Stimulated activated effector memory CD8-positive, alpha-beta T cell treated with anti-CD3 and anti-CD28 coated beads, Interleukin-12 subunit alpha, Interleukin-12 subunit beta, amount 100 ng/mL, for 72 hours (primary cell): ENCODE measurements at regions not wholly inside any gene's neighbourhood (a gene's known extent, or its start where the extent isn't known, plus 50 kb on each side); places are given as distances from the start of the nearest gene placed in this dataset.
"Not testable (repeated sequence)": the region's sequence is repeated elsewhere in the genome, so short reads cannot be mapped to it uniquely, and the experiment has no call there.

Source experiments
- ATAC-seq: fragments of 150-1000 bp; cut with Tn5 transposase; 2 replicates; pipeline ENCODE4 v1.10.0; 2021
- DNase-seq, 2 donors: peaks; one replicate each; pipeline ENCODE4 v3.0.0; 2021 to 2022; ENCODE audit warnings: low spot score in 2 of 2
- H3K27ac Mint-ChIP-seq: one replicate; pipeline ENCODE4 v1.8.0; 2022; ENCODE audit warnings: mild to moderate bottlenecking, mixed read lengths
- H3K36me3 Mint-ChIP-seq: one replicate; pipeline ENCODE4 v1.8.0; 2022; ENCODE audit warnings: mild to moderate bottlenecking, mixed read lengths
- H3K4me1 Mint-ChIP-seq: one replicate; pipeline ENCODE4 v1.8.0; 2022; ENCODE audit warnings: mixed read lengths
- H3K4me3 Mint-ChIP-seq: one replicate; pipeline ENCODE4 v1.8.0; 2022; ENCODE audit warnings: mild to moderate bottlenecking, mixed read lengths
- H3K9me3 Mint-ChIP-seq: one replicate; pipeline ENCODE4 v1.8.0; 2022; ENCODE audit warnings: mixed read lengths

DNA sequence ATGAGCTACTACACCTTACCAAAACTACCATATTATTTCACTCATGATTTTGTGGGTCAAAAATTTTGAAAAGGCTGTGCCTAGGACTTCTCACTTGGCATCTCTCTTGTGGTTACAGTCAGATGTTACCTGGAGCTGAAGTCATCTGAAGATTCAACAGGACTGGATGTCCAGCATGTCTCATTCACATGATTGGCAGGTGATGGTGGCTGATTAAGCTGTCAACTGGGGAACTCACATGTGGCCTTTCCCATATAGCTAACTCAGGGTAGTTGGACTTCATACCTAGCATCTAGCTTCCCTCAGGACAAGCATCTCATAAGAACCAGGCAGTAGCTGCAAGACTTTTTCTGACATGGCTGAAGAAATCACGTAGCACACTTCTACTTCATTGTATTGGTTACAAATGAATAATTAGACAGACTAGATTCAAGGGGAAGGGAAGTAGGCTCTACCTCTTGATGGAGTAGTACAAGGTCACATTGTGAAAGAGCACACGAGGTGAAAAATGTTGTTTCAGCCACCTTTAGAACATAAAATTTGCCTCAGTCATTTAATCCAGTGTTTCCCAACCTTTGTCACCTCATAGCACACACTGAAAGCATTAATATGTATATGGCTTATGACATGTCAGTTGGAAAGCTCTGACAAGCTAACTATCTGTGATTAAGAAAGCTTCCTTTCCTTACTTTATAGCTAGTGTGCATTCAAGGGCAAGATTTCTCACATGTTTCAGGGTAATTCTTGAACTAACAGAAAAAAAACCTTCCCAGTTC lies 68.0 kb upstream of the PTGFRN start:
- no peak for ATAC-seq
- no peak overlapping the region for H3K27ac Mint-ChIP-seq
- no peaks in the 10 kb centered on the region for H3K36me3 Mint-ChIP-seq
- peaks cover 6% of the 10 kb centered on the region for H3K9me3 Mint-ChIP-seq
- no peaks in the 10 kb centered on the region for H3K4me1 Mint-ChIP-seq
- no peak for DNase-seq
- H3K4me3 Mint-ChIP-seq = no peak overlapping the region

DNA sequence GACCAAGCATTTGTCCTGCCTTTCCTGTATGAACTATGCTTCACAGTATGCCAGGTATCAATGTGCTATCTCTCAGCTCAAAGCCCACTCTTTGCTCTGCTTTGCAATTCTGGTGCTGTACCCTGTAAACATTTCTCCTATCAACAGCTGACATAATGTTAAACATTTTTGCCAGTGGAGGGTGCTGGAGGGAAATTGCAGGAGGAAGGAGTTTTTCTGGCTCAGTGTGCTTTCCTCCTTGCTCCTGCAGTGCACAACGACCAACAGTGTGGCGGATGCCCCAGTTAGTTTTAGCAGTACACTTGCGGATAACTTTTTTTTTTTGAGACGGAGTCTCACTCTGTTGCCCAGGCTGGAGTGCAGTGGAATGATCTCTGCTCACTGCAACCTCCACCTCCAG lies 67.1 kb upstream of the PTGFRN start:
- no peak overlapping the region for H3K4me3 Mint-ChIP-seq
- H3K36me3 Mint-ChIP-seq = no peaks in the 10 kb centered on the region
- H3K27ac Mint-ChIP-seq = no peak overlapping the region
- ATAC-seq (no peak), DNase-seq (no peak)
- H3K4me1 Mint-ChIP-seq = peaks cover 2% of the 10 kb centered on the region
- no peaks in the 10 kb centered on the region for H3K9me3 Mint-ChIP-seq

DNA sequence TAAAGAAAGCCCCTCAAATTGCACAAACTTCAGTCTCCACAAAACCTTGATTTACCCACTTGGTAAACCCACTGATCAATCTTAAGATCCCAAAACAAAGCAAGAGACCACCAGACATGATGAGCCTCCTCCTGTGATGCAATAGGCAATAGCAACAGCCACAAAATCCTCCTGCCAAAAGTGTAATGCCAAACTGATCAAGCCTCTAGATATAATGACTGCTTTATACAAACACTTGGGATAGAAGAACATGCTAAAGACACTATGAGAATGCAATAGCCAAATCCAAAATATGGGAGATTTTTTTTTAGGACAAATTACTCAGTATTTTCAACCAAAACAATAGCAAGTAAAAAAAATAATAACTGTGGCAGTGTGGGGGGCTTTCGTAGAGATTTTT lies 64.9 kb upstream of the PTGFRN start:
- Mint-ChIP-seq H3K36me3 (no peaks in the 10 kb centered on the region), H3K9me3 (no peaks in the 10 kb centered on the region), H3K27ac (no peak overlapping the region), H3K4me1 (peaks cover 11% of the 10 kb centered on the region), H3K4me3 (no peak overlapping the region)
- DNase-seq (no peak), ATAC-seq (no peak)

DNA sequence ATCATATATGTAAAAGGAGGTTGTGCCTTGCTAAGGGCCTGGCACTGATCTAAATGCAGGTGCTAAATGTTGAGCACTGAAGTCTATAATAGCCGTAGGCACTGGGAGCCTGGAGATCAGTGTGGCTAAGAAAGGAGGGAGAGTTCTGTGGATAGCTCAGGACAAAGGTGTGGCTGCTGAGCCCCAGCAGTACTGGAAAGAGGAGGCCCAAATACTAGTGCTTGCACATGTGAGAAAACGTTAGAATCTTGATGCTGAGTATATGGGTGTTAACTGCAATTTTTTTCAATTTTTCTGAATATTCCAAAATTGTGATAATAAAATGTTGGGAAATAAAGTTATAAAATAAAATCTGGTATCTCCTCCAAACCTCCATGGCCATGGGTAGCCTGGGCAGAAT lies 62.5 kb upstream of the PTGFRN start:
- ATAC-seq = no peak
- Mint-ChIP-seq H3K27ac (no peak overlapping the region), H3K4me3 (no peak overlapping the region)

DNA sequence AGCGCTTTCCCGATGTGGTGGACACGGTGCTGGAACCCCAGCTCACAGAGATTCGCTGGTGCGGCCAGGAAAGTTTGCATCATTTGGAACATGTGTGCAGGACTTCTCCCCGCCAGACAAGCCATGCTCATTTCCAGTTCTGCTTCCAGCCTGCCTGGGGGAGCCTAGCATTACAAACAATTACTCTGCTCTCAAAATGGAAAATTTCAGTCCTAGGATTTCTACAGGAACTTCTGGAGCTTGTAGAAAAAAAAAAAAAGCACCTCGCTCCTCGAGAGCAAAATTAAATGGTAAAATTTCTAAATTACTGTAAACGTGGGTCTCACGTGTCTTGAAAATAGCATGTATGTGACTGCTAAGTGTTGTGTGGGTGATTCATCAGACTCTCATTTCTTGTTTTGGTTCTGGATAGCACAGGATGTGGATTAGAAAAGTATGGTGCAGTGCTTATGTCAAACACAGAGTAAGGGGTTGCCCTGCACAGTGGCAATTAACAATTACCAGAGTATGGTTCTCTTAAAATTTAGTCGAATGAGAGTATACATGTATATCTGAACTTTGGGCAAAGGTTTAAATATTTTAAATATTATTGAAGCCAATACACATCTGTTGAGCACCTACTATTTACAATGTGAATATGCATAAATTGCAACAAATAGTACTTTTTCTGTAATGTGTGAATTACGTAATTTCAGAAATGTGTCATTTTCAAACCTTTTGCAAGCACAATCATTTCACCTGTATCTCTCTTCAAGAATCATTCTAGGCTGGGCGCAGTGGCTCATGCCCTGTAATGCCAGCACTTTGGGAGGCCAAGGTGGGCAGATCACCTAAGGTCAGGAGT lies 61.8 kb upstream of the PTGFRN start:
- peak; percentile 99 for ATAC-seq
- H3K4me1 Mint-ChIP-seq = peaks cover 11% of the 10 kb centered on the region
- no peak for DNase-seq
- no peaks in the 10 kb centered on the region for H3K9me3 Mint-ChIP-seq
- H3K36me3 Mint-ChIP-seq = no peaks in the 10 kb centered on the region
- no peak overlapping the region for H3K4me3 Mint-ChIP-seq
- H3K27ac Mint-ChIP-seq = no peak overlapping the region

More for the DNA sequence above, 62.5 kb upstream of the PTGFRN start:
- H3K36me3 Mint-ChIP-seq = no peaks in the 10 kb centered on the region
- DNase-seq = no peak
- no peaks in the 10 kb centered on the region for H3K9me3 Mint-ChIP-seq
- H3K4me1 Mint-ChIP-seq = peaks cover 11% of the 10 kb centered on the region

DNA sequence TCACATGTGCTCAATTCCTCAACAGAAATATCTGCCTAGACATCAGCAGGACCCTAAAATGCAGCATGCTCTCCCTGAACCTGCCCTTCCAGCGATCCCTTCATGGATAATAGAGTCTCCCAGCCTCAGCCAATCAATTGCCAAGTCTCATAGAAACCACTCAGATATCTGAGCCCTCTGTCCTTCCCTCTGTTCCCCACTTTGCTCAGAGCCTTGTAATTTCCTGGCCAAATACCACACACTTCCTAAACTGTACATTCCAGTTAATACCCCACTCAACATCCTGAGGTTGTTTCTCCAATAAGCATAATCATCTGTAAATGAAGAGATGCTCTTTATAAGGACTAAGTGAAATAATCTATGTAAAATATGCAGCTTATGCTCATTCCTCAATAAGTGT lies 59.3 kb upstream of the PTGFRN start:
- Mint-ChIP-seq H3K36me3 (no peaks in the 10 kb centered on the region), H3K27ac (no peak overlapping the region), H3K9me3 (no peaks in the 10 kb centered on the region), H3K4me3 (no peak overlapping the region), H3K4me1 (peaks cover 28% of the 10 kb centered on the region)
- ATAC-seq = no peak
- DNase-seq = no peak

DNA sequence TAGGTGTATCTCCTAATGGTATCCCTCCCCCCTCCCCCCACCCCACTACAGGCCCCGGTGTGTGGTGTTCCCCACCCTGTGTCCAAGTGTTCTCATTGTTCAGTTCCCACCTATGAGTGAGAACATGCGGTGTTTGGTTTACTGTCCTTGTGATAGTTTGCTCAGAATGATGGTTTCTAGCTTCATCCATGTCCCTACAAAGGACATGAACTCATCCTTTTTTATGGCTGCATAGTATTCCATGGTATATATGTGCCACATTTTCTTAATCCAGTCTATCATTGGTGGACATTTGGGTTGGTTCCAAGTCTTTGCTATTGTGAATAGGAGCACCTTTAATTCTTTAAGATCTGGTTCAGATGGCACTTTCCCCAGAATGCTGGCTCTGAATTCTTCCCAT lies 58.5 kb upstream of the PTGFRN start:
- not testable (repeated sequence) for DNase-seq, H3K36me3 Mint-ChIP-seq, H3K4me3 Mint-ChIP-seq, ATAC-seq, H3K9me3 Mint-ChIP-seq, H3K27ac Mint-ChIP-seq
- H3K4me1 Mint-ChIP-seq = peaks cover 28% of the 10 kb centered on the region

DNA sequence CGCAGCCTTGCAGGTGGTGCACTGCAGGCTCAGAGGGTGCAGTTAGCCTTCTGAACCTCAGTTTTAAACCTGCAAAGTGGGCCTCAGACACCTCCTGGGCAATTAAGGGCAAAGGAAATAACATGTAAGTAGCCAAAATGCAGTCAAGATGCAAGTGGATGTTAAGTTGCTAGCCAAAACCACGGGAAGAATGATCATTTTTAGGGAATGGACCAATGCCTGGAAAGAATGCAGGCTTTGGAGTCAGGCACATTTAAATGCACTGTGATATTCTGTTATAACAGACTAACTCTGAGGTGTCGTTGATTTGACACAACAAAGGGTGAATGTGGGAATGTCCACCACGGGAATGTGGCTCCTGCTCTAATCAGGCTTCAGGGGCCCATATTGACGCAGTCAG lies 57.9 kb upstream of the PTGFRN start:
- H3K27ac Mint-ChIP-seq = no peak overlapping the region
- H3K9me3 Mint-ChIP-seq = no peaks in the 10 kb centered on the region
- H3K36me3 Mint-ChIP-seq = no peaks in the 10 kb centered on the region
- no peak overlapping the region for H3K4me3 Mint-ChIP-seq
- DNase-seq = no peak
- H3K4me1 Mint-ChIP-seq = peaks cover 28% of the 10 kb centered on the region
- ATAC-seq = no peak

DNA sequence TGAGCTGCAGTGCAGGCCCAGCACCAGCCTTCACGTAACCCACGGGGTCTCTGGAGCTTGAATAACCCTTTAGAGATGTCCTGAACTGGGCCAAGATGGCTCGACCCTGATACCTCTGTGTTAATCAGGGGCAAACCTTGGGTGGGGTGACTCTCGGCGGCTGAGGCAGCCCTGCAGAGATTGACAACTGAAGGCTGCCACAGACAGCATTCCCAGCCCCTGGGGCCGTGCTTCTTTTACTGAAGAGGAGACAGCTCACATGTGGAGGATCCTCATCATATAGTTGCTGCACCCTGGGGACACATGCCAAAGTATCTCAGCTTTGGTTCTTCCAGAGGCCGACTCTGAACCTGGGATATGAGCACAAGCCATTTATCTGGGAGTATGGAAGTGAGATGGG lies 57.3 kb upstream of the PTGFRN start:
- Mint-ChIP-seq H3K4me3 (no peak overlapping the region), H3K36me3 (no peaks in the 10 kb centered on the region), H3K9me3 (no peaks in the 10 kb centered on the region), H3K4me1 (peaks cover 28% of the 10 kb centered on the region), H3K27ac (no peak overlapping the region)
- DNase-seq = no peak
- no peak for ATAC-seq

DNA sequence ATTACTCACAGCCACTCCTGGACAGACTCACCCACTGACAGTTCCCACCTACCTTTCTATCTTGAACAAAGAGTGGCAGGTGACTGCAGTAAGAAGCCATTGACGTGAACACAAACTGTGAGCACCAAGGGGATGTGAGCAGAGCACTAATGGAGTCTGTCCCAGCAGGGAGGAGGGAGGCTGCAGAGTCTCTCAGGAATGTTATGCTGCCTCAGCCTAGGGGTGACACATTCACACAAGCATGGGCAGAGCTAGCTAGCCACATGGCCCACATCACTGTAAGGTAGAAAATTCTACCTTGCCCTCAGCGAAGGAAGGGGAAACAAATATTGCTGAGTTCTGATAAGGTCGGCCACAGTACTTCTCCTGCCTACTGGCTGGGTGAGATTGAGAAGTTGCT lies 56.8 kb upstream of the PTGFRN start:
- ATAC-seq (no peak), DNase-seq (no peak)
- H3K27ac Mint-ChIP-seq = no peak overlapping the region
- no peaks in the 10 kb centered on the region for H3K9me3 Mint-ChIP-seq
- peaks cover 23% of the 10 kb centered on the region for H3K4me1 Mint-ChIP-seq
- no peak overlapping the region for H3K4me3 Mint-ChIP-seq
- H3K36me3 Mint-ChIP-seq = no peaks in the 10 kb centered on the region

DNA sequence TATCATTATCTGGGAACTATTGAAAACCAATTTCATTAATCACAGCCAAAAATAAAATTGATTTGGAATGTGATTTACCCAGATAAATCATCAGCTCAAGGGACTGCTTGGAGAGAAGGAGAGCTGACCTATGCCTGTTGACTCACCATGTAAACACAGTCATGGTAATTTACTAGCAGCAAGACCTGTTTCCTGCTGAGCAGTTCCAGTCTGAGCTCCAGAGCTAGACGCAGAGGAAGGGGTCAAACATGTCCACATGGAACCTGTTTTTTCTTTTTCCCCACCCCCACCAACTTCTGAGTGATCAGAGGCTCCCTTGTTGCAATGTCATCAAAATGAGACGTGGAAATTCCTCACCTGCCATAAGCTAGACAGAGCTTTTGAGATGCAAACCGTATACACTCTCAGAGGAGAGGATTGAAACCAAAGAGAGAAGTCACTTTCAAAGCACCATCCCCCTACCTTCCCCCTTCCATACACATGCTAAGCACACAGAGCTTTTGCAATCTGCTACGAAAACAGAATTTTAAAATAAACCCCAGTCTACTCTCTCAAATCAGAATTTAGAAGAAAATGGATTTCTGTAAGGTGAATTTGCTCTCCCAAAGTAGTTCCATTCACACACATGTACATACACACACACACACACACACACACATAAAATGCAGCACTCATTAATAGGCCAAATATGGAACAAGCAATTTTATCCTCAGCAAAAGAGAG lies 55.9 kb upstream of the PTGFRN start:
- H3K4me1 Mint-ChIP-seq = peaks cover 22% of the 10 kb centered on the region
- no peak for DNase-seq
- peak; percentile 70 for ATAC-seq
- no peaks in the 10 kb centered on the region for H3K36me3 Mint-ChIP-seq
- no peak overlapping the region for H3K4me3 Mint-ChIP-seq
- no peaks in the 10 kb centered on the region for H3K9me3 Mint-ChIP-seq
- no peak overlapping the region for H3K27ac Mint-ChIP-seq

DNA sequence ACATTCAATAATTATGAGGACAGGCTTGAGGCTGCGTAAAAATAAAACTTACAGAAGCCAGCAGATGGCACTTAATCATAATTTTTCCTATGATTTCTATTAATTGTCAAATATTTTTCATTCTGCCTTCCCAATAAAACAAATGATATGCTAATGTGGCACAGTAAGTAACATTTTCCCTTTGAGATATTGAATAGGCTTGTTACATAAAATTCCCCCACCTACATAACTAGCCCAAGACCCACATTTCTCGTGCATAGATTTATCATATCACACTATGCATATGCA lies 55.4 kb upstream of the PTGFRN start:
- no peak overlapping the region for H3K27ac Mint-ChIP-seq

DNA sequence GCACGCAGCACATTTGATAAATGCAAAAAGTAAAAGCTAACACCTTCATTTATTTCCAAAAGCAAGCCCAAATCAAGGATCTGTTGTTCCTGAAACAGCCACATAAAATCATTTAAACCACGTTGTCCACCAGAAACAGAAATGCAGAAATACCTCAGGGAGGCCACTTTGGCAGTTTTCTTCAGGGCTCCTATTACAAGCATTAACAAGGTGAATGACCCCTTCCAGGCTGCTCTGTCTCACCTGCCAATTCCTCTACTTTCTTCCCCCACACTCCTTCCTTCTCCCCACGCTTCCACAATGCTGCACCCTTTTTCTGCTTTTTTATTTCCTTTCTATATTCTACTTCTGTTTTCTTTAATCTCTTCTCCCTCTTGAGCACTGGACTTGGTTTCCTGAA lies 55.0 kb upstream of the PTGFRN start:
- no peak for ATAC-seq
- no peak overlapping the region for H3K4me3 Mint-ChIP-seq

More for the DNA sequence above, 55.4 kb upstream of the PTGFRN start:
- ATAC-seq (no peak), DNase-seq (no peak)
- Mint-ChIP-seq H3K36me3 (no peaks in the 10 kb centered on the region), H3K4me3 (no peak overlapping the region), H3K4me1 (peaks cover 17% of the 10 kb centered on the region), H3K9me3 (no peaks in the 10 kb centered on the region)

DNA sequence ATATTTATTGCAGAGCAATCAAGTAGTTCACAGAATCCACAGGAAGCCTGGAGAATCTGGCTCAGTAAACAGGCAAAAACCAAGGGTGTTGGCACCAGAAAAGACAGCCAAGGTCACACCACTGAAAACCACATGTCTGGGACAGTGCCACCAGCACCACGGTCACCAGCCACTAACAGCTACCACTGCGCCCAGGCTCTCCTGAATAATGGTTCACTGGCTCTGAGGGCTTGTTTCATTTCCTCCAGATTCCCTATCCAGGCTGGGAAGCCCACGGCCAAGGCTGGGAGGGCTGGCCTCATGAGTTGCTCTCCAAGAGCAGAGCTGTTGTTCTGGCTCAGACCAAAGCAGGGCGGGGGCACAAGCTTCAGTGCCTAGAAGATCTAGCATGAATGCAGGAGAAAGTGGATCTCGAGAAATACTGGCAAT lies 54.5 kb upstream of the PTGFRN start:
- Mint-ChIP-seq H3K36me3 (no peaks in the 10 kb centered on the region), H3K9me3 (no peaks in the 10 kb centered on the region), H3K27ac (no peak overlapping the region), H3K4me3 (no peak overlapping the region), H3K4me1 (peaks cover 17% of the 10 kb centered on the region)
- DNase-seq (no peak), ATAC-seq (no peak)

More for the DNA sequence above, 55.0 kb upstream of the PTGFRN start:
- DNase-seq = no peak
- Mint-ChIP-seq H3K4me1 (peaks cover 17% of the 10 kb centered on the region), H3K36me3 (no peaks in the 10 kb centered on the region), H3K9me3 (no peaks in the 10 kb centered on the region), H3K27ac (no peak overlapping the region)

DNA sequence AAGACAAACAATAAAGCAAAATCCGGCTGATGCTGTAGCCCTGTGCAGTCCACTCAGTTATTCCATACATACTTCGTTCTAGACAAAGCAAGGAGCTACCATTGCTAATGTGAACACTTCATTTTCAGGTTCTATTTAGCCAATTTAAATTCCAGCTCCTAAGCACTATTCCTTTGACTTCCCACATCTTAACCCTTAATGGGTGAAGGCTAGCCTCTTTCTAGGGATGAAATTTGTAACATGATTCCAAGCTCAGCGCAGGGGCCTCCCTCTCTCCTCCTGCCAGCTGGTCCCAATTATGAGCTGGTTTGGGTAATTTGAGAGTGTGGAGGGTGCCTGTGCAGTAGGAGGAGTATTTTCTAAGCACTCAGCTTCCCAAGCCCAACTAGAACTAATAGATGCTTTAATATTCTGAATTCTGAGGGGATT lies 53.9 kb upstream of the PTGFRN start:
- DNase-seq = no peak
- no peak overlapping the region for H3K4me3 Mint-ChIP-seq
- H3K36me3 Mint-ChIP-seq = no peaks in the 10 kb centered on the region
- ATAC-seq = no peak
- H3K4me1 Mint-ChIP-seq = peaks cover 17% of the 10 kb centered on the region
- H3K9me3 Mint-ChIP-seq = no peaks in the 10 kb centered on the region
- H3K27ac Mint-ChIP-seq = no peak overlapping the region
